GM12878 (cell line): ENCODE measurements at regions not wholly inside any gene's neighbourhood (a gene's known extent, or its start where the extent isn't known, plus 50 kb on each side); places are given as distances from the start of the nearest gene placed in this dataset.

ENCODE experiments used
- BHLHE40 ChIP-seq, 2 experiments: fragments of 450-650 bp in 1 of 2; IDR thresholded peaks; 2 replicates each; pipeline ENCODE4 v1.6.1; 2011 to 2017; ENCODE audit warnings: low read depth in 2 of 2, borderline replicate concordance in 1 of 2, improper control_type of control experiment in 1 of 2, low read length in 1 of 2, mild to moderate bottlenecking in 1 of 2
- CTCF ChIP-seq, 3 experiments: IDR thresholded peaks in 2 of 3; conservative IDR thresholded peaks in 1 of 3; 2 replicates each; pipeline ENCODE4 v1.5.1; 2011; ENCODE audit warnings: low read depth in 3 of 3, low read length in 3 of 3, mild to moderate bottlenecking in 3 of 3, control low read depth in 2 of 3, moderate library complexity in 2 of 3, inconsistent platforms in 1 of 3, mixed read lengths in 1 of 3; ENCODE audit not compliant: control insufficient read depth in 2 of 3, insufficient read depth in 1 of 3; ENCODE audit errors: extremely low read depth in 1 of 3
- MYC ChIP-seq: IDR thresholded peaks from 2 replicates; pipeline ENCODE4 v1.6.1; 2011; ENCODE audit warnings: mild to moderate bottlenecking, low read length, moderate library complexity, inconsistent platforms; ENCODE audit not compliant: insufficient read depth, insufficient replicate concordance, insufficient read length, severe bottlenecking
- POLR2AphosphoS2 ChIP-seq: IDR thresholded peaks from 2 replicates; pipeline ENCODE4 v1.6.1; 2011; ENCODE audit warnings: low read depth, mild to moderate bottlenecking, low read length, improper control_type of control experiment, moderate library complexity

GRCh38 chr6:26275663-26276062 lies 89.3 kb upstream of the BTN3A2 start:
- no peak for TF ChIP-seq BHLHE40 (IDR thresholded peaks at IDR 0.05; ENCODE audit: borderline replicate concordance in 1 of 2, low read depth in 2 of 2, low read length in 1 of 2)
- no peak for TF ChIP-seq MYC
- TF ChIP-seq POLR2AphosphoS2 = no peak
- no peak for TF ChIP-seq CTCF (IDR thresholded peaks at IDR 0.05 in 2 of 3, conservative IDR thresholded peaks at IDR 0.05 in 1 of 3; ENCODE audit: control insufficient read depth in 2 of 3, extremely low read depth in 1 of 3, insufficient read depth in 1 of 3, low read depth in 3 of 3, low read length in 3 of 3)
